ENCODE measurements at regions not wholly inside any gene's neighbourhood (a gene's known extent, or its start where the extent isn't known, plus 50 kb on each side); places are given as distances from the start of the nearest gene placed in this dataset.

DNA sequence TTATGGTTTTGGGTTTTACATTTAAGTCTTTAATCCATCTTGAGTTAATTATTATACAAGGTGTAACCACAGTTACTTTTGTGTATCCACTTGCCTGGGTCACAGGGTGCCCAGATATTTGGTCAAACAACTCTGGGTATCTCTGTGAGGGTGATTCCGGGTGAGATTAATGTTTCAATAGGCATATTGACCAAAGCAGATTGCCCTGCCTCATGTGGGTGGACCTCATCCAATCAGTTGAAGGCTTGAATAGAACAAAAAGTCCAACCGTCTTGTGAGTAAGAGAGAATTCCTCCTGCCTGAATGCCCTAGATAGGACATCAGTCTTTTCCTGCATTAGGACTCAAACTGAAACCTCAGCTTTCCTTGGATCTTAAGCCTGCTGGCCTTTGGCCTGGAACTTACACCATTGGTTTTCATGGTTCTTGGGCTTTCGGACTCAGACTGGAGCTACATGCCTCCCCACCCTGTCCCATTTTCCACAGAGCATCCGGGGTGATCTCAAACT, 68.9 kb upstream of the ST8SIA6 start:
- TF ChIP-seq SMC3 (IDR thresholded peaks at IDR 0.05; ENCODE audit: low read depth, low read length) (no peak), FOXM1 (IDR thresholded peaks at IDR 0.05; ENCODE audit: low read depth) (no peak), ELF1 (IDR thresholded peaks at IDR 0.05) (no peak), MEF2A (IDR thresholded peaks at IDR 0.05; ENCODE audit: borderline replicate concordance, low read depth) (no peak), POLR2AphosphoS5 (IDR thresholded peaks at IDR 0.05; ENCODE audit: low read depth, low read length) (no peak), FOXJ3 (CRISPR knock-in tag; IDR thresholded peaks at IDR 0.05) (no peak)
- TF ChIP-seq, protein P1, sequence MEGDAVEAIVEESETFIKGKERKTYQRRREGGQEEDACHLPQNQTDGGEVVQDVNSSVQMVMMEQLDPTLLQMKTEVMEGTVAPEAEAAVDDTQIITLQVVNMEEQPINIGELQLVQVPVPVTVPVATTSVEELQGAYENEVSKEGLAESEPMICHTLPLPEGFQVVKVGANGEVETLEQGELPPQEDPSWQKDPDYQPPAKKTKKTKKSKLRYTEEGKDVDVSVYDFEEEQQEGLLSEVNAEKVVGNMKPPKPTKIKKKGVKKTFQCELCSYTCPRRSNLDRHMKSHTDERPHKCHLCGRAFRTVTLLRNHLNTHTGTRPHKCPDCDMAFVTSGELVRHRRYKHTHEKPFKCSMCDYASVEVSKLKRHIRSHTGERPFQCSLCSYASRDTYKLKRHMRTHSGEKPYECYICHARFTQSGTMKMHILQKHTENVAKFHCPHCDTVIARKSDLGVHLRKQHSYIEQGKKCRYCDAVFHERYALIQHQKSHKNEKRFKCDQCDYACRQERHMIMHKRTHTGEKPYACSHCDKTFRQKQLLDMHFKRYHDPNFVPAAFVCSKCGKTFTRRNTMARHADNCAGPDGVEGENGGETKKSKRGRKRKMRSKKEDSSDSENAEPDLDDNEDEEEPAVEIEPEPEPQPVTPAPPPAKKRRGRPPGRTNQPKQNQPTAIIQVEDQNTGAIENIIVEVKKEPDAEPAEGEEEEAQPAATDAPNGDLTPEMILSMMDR (IDR thresholded peaks at IDR 0.05), result no peak
- TF ChIP-seq, protein P2, sequence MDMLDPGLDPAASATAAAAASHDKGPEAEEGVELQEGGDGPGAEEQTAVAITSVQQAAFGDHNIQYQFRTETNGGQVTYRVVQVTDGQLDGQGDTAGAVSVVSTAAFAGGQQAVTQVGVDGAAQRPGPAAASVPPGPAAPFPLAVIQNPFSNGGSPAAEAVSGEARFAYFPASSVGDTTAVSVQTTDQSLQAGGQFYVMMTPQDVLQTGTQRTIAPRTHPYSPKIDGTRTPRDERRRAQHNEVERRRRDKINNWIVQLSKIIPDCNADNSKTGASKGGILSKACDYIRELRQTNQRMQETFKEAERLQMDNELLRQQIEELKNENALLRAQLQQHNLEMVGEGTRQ (IDR thresholded peaks at IDR 0.05; ENCODE audit: borderline replicate concordance, low read depth, low read length), result no peak
- TF ChIP-seq, protein P3, sequence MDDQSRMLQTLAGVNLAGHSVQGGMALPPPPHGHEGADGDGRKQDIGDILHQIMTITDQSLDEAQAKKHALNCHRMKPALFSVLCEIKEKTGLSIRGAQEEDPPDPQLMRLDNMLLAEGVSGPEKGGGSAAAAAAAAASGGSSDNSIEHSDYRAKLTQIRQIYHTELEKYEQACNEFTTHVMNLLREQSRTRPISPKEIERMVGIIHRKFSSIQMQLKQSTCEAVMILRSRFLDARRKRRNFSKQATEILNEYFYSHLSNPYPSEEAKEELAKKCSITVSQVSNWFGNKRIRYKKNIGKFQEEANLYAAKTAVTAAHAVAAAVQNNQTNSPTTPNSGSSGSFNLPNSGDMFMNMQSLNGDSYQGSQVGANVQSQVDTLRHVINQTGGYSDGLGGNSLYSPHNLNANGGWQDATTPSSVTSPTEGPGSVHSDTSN (IDR thresholded peaks at IDR 0.05), result no peak

Data from SK-N-SH (cell line).